HepG2 (cell line): ENCODE measurements at regions not wholly inside any gene's neighbourhood (a gene's known extent, or its start where the extent isn't known, plus 50 kb on each side); places are given as distances from the start of the nearest gene placed in this dataset.

Source experiments
- ATRX ChIP-seq: sonication (generic); formaldehyde crosslinking; IDR thresholded peaks from 2 replicates; pipeline ENCODE4 v1.4.0; 2020; ENCODE audit warnings: missing genetic modification reagents, borderline replicate concordance
- CBX2 ChIP-seq, 2 experiments: fragments of 200-600 bp in 1 of 2; sonication (generic); formaldehyde crosslinking in 1 of 2; IDR thresholded peaks; 2 replicates each; pipeline versions ENCODE4 v1.7.0 to v1.8.1; 2018 to 2022; ENCODE audit warnings: low read depth in 2 of 2, low read length in 1 of 2, mild to moderate bottlenecking in 1 of 2, missing genetic modification reagents in 1 of 2
- CEBPB ChIP-seq: IDR thresholded peaks from 2 replicates; pipeline ENCODE4 v1.6.1; 2011; ENCODE audit warnings: low read depth, low read length, improper control_type of control experiment, borderline replicate concordance
- FOXP1 ChIP-seq, 2 experiments: fragments of 450-650 bp in 1 of 2; IDR thresholded peaks; 2 replicates each; pipeline ENCODE4 v1.6.1; 2017 to 2018; ENCODE audit warnings: antibody characterized with exemption in 1 of 2
- HNF4G ChIP-seq, 2 experiments: sonication (generic) in 1 of 2; formaldehyde crosslinking in 1 of 2; IDR thresholded peaks; 2 replicates each; pipeline versions ENCODE4 v1.4.0 to v1.6.1; 2011 to 2020; ENCODE audit warnings: borderline replicate concordance in 2 of 2, low read depth in 2 of 2, mild to moderate bottlenecking in 2 of 2, low read length in 1 of 2, missing genetic modification reagents in 1 of 2, moderate library complexity in 1 of 2
- KDM4B ChIP-seq: sonication (generic); formaldehyde crosslinking; IDR thresholded peaks from 2 replicates; pipeline ENCODE4 v1.4.0; 2020; ENCODE audit warnings: missing genetic modification reagents
- KDM6A ChIP-seq: IDR thresholded peaks from 2 replicates; pipeline ENCODE4 v1.6.1; 2016; ENCODE audit warnings: low read depth
- MEF2D ChIP-seq: sonication (generic); formaldehyde crosslinking; IDR thresholded peaks from 2 replicates; pipeline ENCODE4 v1.5.1; 2020; ENCODE audit warnings: mild to moderate bottlenecking, missing genetic modification reagents
- MTA1 ChIP-seq: sonication (generic); formaldehyde crosslinking; IDR thresholded peaks from 2 replicates; pipeline ENCODE4 v1.4.0; 2020; ENCODE audit warnings: missing genetic modification reagents, mild to moderate bottlenecking, borderline replicate concordance
- PRPF4 ChIP-seq: fragments of 200-400 bp; formaldehyde crosslinking; IDR thresholded peaks from 2 replicates; pipeline ENCODE4 v1.6.1; 2016; ENCODE audit warnings: low read length, low read depth; ENCODE audit not compliant: poor library complexity, severe bottlenecking
- SOX6 ChIP-seq, 2 experiments: fragments of 450-650 bp in 1 of 2; sonication (generic) in 1 of 2; formaldehyde crosslinking in 1 of 2; IDR thresholded peaks; 2 replicates each; pipeline versions ENCODE4 v1.4.0 to v1.6.1; 2017 to 2020; ENCODE audit warnings: antibody characterized with exemption in 1 of 2, mild to moderate bottlenecking in 1 of 2, missing genetic modification reagents in 1 of 2
- SRF ChIP-seq: IDR thresholded peaks from 2 replicates; pipeline ENCODE4 v1.6.1; 2011; ENCODE audit warnings: mild to moderate bottlenecking, low read depth, low read length, moderate library complexity
- ZFP82 ChIP-seq: sonication (generic); formaldehyde crosslinking; IDR thresholded peaks from 2 replicates; pipeline ENCODE4 v1.5.1; 2020; ENCODE audit warnings: mild to moderate bottlenecking, missing genetic modification reagents, borderline replicate concordance
- ZNF431 ChIP-seq: sonication (generic); formaldehyde crosslinking; IDR thresholded peaks from 2 replicates; pipeline ENCODE4 v1.9.0; 2022; ENCODE audit warnings: missing genetic modification reagents, low read depth, mild to moderate bottlenecking, borderline replicate concordance
- ZNF775 ChIP-seq: sonication (generic); formaldehyde crosslinking; IDR thresholded peaks from 2 replicates; pipeline ENCODE4 v1.4.0; 2020; ENCODE audit warnings: missing genetic modification reagents, mild to moderate bottlenecking, moderate library complexity, borderline replicate concordance
- ZNF891 ChIP-seq: sonication (generic); formaldehyde crosslinking; IDR thresholded peaks from 2 replicates; pipeline ENCODE4 v1.5.0; 2020; ENCODE audit warnings: mild to moderate bottlenecking, missing genetic modification reagents
- TF ChIP-seq, protein P1 (sequence below): sonication (generic); formaldehyde crosslinking; IDR thresholded peaks from 2 replicates; pipeline ENCODE4 v1.8.0; 2022; ENCODE audit warnings: missing genetic modification reagents, mild to moderate bottlenecking, inconsistent platforms, borderline replicate concordance
- TF ChIP-seq, protein P2 (sequence below): sonication (generic); formaldehyde crosslinking; IDR thresholded peaks from 2 replicates; pipeline ENCODE4 v1.8.1; 2022; ENCODE audit warnings: low read depth, mild to moderate bottlenecking, missing genetic modification reagents
- TF ChIP-seq, protein P3 (sequence below): sonication (generic); formaldehyde crosslinking; IDR thresholded peaks from 2 replicates; pipeline ENCODE4 v1.4.0; 2020; ENCODE audit warnings: mild to moderate bottlenecking, missing genetic modification reagents
- TF ChIP-seq, protein P4 (sequence below): IDR thresholded peaks from 2 replicates; pipeline ENCODE4 v1.6.1; 2018; ENCODE audit warnings: missing genetic modification reagents, mild to moderate bottlenecking, missing compliant biosample characterization

DNA sequence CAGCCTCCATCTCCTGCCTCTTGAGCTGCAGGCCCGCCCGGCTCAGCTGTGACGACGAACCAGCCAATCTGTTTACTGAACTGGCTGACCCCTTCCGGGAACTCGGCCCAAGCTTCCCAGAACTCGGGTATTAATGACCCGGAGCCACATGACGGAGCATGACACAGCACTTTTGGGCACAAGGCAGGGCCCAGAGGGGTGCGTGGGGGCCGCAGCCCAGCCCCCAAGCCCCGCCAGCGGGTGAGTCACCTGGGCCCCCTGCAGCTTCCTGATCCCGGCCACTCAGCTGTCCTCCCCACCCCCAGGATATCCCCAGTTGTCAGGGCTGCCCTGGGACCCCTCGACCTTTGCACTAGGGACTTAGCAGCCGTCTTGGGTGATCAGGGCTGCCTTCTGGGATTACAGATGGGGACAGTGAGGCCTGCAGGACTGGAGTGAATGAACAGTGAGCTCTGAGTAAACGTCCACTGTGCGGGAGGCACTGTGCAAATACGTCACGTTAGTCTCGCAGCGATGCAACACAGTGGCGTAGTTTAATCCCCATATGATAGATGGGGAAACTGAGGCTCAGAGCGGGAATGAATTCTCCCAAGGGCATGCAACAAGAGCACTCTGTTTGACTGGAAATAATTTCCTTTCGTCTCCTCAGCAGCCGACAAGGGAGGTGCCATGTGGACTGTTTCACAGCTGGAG is 102.1 kb downstream of the CEBPB start (continued):
- TF ChIP-seq, protein P1, sequence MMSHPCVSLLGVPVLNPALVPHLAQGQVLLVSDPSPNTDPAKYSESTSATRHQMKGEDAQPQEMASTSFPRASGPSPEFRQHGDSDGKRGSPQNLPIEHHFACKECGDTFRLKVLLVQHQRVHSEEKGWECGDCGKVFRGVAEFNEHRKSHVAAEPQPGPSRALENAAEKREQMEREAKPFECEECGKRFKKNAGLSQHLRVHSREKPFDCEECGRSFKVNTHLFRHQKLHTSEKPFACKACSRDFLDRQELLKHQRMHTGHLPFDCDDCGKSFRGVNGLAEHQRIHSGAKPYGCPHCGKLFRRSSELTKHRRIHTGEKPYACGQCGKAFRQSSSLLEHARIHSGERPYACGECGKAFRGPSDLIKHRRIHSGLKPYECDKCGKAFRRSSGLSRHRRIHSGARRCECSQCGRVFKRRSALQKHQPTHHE (CRISPR knock-in tag) = peak; percentile 94; the same call in 1 of the 2 replicates
- TF ChIP-seq MEF2D (CRISPR knock-in tag) (peak; percentile 95), KDM6A (CRISPR knock-in tag) (peak; percentile 80), ATRX (CRISPR knock-in tag) (no peak), KDM4B (CRISPR knock-in tag) (peak; percentile 99; the same call in 1 of the 2 replicates), SOX6 (IDR thresholded peaks at IDR 0.05) (no peak), SOX6 (CRISPR knock-in tag; IDR thresholded peaks at IDR 0.05) (peak; percentile 96), ZNF431 (CRISPR knock-in tag) (peak; percentile 97), MTA1 (peak; percentile 99), SRF (no peak), ZNF775 (CRISPR knock-in tag) (peak; percentile 95; the same call in 1 of the 2 replicates), ZNF891 (peak; percentile 82; the same call in 1 of the 2 replicates), CEBPB (no peak; the same call in 1 of the 2 replicates), CBX2 (IDR thresholded peaks at IDR 0.05; ENCODE audit: low read depth, low read length) (no peak), CBX2 (CRISPR knock-in tag; IDR thresholded peaks at IDR 0.05; ENCODE audit: low read depth) (peak; percentile 74), FOXP1 (IDR thresholded peaks at IDR 0.05) (no peak), FOXP1 (CRISPR knock-in tag; IDR thresholded peaks at IDR 0.05) (peak; percentile 78), PRPF4 (peak; percentile 65), HNF4G (IDR thresholded peaks at IDR 0.05; ENCODE audit: borderline replicate concordance, low read depth, low read length) (peak; percentile 98), HNF4G (CRISPR knock-in tag; IDR thresholded peaks at IDR 0.05; ENCODE audit: borderline replicate concordance, low read depth) (peak; percentile 98), ZFP82 (CRISPR knock-in tag) (peak; percentile 98; the same call in 1 of the 2 replicates)
- TF ChIP-seq, protein P2, sequence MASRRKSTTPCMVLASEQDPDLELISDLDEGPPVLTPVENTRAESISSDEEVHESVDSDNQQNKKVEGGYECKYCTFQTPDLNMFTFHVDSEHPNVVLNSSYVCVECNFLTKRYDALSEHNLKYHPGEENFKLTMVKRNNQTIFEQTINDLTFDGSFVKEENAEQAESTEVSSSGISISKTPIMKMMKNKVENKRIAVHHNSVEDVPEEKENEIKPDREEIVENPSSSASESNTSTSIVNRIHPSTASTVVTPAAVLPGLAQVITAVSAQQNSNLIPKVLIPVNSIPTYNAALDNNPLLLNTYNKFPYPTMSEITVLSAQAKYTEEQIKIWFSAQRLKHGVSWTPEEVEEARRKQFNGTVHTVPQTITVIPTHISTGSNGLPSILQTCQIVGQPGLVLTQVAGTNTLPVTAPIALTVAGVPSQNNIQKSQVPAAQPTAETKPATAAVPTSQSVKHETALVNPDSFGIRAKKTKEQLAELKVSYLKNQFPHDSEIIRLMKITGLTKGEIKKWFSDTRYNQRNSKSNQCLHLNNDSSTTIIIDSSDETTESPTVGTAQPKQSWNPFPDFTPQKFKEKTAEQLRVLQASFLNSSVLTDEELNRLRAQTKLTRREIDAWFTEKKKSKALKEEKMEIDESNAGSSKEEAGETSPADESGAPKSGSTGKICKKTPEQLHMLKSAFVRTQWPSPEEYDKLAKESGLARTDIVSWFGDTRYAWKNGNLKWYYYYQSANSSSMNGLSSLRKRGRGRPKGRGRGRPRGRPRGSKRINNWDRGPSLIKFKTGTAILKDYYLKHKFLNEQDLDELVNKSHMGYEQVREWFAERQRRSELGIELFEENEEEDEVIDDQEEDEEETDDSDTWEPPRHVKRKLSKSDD (CRISPR knock-in tag) = peak; percentile 75
- TF ChIP-seq, protein P3, sequence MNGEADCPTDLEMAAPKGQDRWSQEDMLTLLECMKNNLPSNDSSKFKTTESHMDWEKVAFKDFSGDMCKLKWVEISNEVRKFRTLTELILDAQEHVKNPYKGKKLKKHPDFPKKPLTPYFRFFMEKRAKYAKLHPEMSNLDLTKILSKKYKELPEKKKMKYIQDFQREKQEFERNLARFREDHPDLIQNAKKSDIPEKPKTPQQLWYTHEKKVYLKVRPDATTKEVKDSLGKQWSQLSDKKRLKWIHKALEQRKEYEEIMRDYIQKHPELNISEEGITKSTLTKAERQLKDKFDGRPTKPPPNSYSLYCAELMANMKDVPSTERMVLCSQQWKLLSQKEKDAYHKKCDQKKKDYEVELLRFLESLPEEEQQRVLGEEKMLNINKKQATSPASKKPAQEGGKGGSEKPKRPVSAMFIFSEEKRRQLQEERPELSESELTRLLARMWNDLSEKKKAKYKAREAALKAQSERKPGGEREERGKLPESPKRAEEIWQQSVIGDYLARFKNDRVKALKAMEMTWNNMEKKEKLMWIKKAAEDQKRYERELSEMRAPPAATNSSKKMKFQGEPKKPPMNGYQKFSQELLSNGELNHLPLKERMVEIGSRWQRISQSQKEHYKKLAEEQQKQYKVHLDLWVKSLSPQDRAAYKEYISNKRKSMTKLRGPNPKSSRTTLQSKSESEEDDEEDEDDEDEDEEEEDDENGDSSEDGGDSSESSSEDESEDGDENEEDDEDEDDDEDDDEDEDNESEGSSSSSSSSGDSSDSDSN (CRISPR knock-in tag) = peak; percentile 92
- TF ChIP-seq, protein P4, sequence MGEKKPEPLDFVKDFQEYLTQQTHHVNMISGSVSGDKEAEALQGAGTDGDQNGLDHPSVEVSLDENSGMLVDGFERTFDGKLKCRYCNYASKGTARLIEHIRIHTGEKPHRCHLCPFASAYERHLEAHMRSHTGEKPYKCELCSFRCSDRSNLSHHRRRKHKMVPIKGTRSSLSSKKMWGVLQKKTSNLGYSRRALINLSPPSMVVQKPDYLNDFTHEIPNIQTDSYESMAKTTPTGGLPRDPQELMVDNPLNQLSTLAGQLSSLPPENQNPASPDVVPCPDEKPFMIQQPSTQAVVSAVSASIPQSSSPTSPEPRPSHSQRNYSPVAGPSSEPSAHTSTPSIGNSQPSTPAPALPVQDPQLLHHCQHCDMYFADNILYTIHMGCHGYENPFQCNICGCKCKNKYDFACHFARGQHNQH (CRISPR knock-in tag) = peak; percentile 100
